Right cardiac atrium (tissue), 5 donors: ENCODE measurements at regions not wholly inside any gene's neighbourhood (a gene's known extent, or its start where the extent isn't known, plus 50 kb on each side); places are given as distances from the start of the nearest gene placed in this dataset.

Experiments used
- ATAC-seq, 2 donors: fragments of 200-7000 bp; cut with Tn5 transposase; one replicate each; pipeline versions ENCODE4 v1.8.0 to v1.9.1; 2020; ENCODE audit warnings: moderate library complexity in 2 of 2, mild to moderate bottlenecking in 1 of 2
- DNase-seq, 3 donors: peaks; one replicate each; pipeline ENCODE4 v3.0.0-alpha.2; 2020
- H3K27ac ChIP-seq: one replicate; pipeline ENCODE4 v1.5.1; 2013; ENCODE audit warnings: mild to moderate bottlenecking, low read length, control low read depth, moderate library complexity
- H3K27me3 ChIP-seq: one replicate; pipeline ENCODE4 v1.6.1; 2013; ENCODE audit not compliant: control insufficient read depth, insufficient read depth
- H3K4me1 ChIP-seq: one replicate; pipeline ENCODE4 v1.6.1; 2013; ENCODE audit warnings: low read length; ENCODE audit not compliant: control insufficient read depth, insufficient read depth
- H3K4me3 ChIP-seq: one replicate; pipeline ENCODE4 v1.5.1; 2013; ENCODE audit warnings: low read length, control low read depth
- H3K9me3 ChIP-seq: one replicate; pipeline ENCODE4 v1.6.1; 2013; ENCODE audit warnings: low read length; ENCODE audit not compliant: control insufficient read depth
- WGBS: extraction: QIAGEN DNeasy Blood & Tissue Kit; methylation state at CpG from one replicate; pipeline ENCODE4 v1.1.7; 2013; 5-methylcytosine and 5-hydroxymethylcytosine counted together
- intact Hi-C, 4 donors: fragments of 100-400 bp; cut with DNase I; formaldehyde crosslinking; loops; one replicate each; pipeline versions ENCODE4 v1.11.0 to v1.14.0; 2022 to 2023
- donor health status: healthy with polysubstance abuse.
- donor health status: DM: no; HTN: yes; CAD: no.
- donor health status: DM: no; HTN: no; CAD: no.
- donor health status: DM: no; HTN: yes; CAD: no; lungs with severe emphysema.
- donor health status: DM: yes; HTN: yes; CAD: no.

- ATAC-seq = no peak
- no peak for DNase-seq
- H3K27ac ChIP-seq = no peak overlapping the region
- H3K27me3 ChIP-seq = no peaks in the 10 kb centered on the region
- no peak overlapping the region for H3K4me3 ChIP-seq
- intact Hi-C loops = no loop called here
- H3K9me3 ChIP-seq = no peaks in the 10 kb centered on the region
- H3K4me1 ChIP-seq = peaks cover 3% of the 10 kb centered on the region
Observed at GRCh38 chr4:24417206-24417605, 167.1 kb downstream of the DHX15 start.

GRCh38 chr4:24416293-24416692 lies 168.1 kb downstream of the DHX15 start:
- Histone ChIP-seq H3K4me3 (no peak overlapping the region), H3K27ac (no peak overlapping the region), H3K4me1 (peaks cover 3% of the 10 kb centered on the region), H3K9me3 (no peaks in the 10 kb centered on the region), H3K27me3 (no peaks in the 10 kb centered on the region)
- no peak for DNase-seq
- intact Hi-C loops = no loop called here
- 62% methylated on average over 5 of the region's 5 CpGs for WGBS
- peak; percentile 30 for ATAC-seq

- H3K4me3 ChIP-seq = no peak overlapping the region
- no peaks in the 10 kb centered on the region for H3K9me3 ChIP-seq
- no peak overlapping the region for H3K27ac ChIP-seq
- DNase-seq (no peak), ATAC-seq (no peak)
- no peaks in the 10 kb centered on the region for H3K4me1 ChIP-seq
- WGBS = 37% methylated on average over 8 of the region's 8 CpGs
- H3K27me3 ChIP-seq = no peaks in the 10 kb centered on the region
- intact Hi-C loops = no loop called here
Observed at GRCh38 chr4:24413311-24413784, 171.0 kb downstream of the DHX15 start.

GRCh38 chr4:24411806-24412205 lies 172.5 kb downstream of the DHX15 start:
- H3K27ac ChIP-seq = no peak overlapping the region
- DNase-seq (no peak), ATAC-seq (no peak)
- no peaks in the 10 kb centered on the region for H3K27me3 ChIP-seq
- H3K9me3 ChIP-seq = no peaks in the 10 kb centered on the region
- WGBS = 79% methylated on average over 2 of the region's 2 CpGs
- intact Hi-C loops = no loop called here
- H3K4me3 ChIP-seq = no peak overlapping the region
- H3K4me1 ChIP-seq = no peaks in the 10 kb centered on the region

- no peak for DNase-seq
- intact Hi-C loops = no loop called here
- H3K9me3 ChIP-seq = no peaks in the 10 kb centered on the region
- ATAC-seq = no peak
- no peak overlapping the region for H3K27ac ChIP-seq
- 91% methylated on average over 2 of the region's 2 CpGs for WGBS
- no peaks in the 10 kb centered on the region for H3K27me3 ChIP-seq
- H3K4me1 ChIP-seq = no peaks in the 10 kb centered on the region
- no peak overlapping the region for H3K4me3 ChIP-seq
Observed at GRCh38 chr4:24411299-24411698, 173.1 kb downstream of the DHX15 start.

GRCh38 chr4:24408640-24409039 lies 175.7 kb downstream of the DHX15 start:
- Histone ChIP-seq H3K4me1 (no peaks in the 10 kb centered on the region), H3K4me3 (no peak overlapping the region), H3K27ac (no peak overlapping the region), H3K9me3 (no peaks in the 10 kb centered on the region), H3K27me3 (no peaks in the 10 kb centered on the region)
- intact Hi-C loops = no loop called here
- 91% methylated on average over 5 of the region's 5 CpGs for WGBS
- ATAC-seq (no peak), DNase-seq (no peak)

GRCh38 chr4:24405926-24406325 lies 178.4 kb downstream of the DHX15 start:
- H3K9me3 ChIP-seq = no peaks in the 10 kb centered on the region
- no peak for ATAC-seq
- no peaks in the 10 kb centered on the region for H3K27me3 ChIP-seq
- H3K4me1 ChIP-seq = no peaks in the 10 kb centered on the region
- intact Hi-C loops = no loop called here
- H3K27ac ChIP-seq = no peak overlapping the region
- 78% methylated on average over 5 of the region's 5 CpGs for WGBS
- no peak for DNase-seq
- H3K4me3 ChIP-seq = no peak overlapping the region

- intact Hi-C loops = no loop called here
- H3K27me3 ChIP-seq = no peaks in the 10 kb centered on the region
- ATAC-seq (no peak), DNase-seq (no peak)
- 84% methylated on average over 5 of the region's 5 CpGs for WGBS
- no peaks in the 10 kb centered on the region for H3K9me3 ChIP-seq
- H3K4me1 ChIP-seq = no peaks in the 10 kb centered on the region
- H3K4me3 ChIP-seq = no peak overlapping the region
- H3K27ac ChIP-seq = no peak overlapping the region
Observed at GRCh38 chr4:24405341-24405740, 179.0 kb downstream of the DHX15 start.

- 63% methylated on average over 3 of the region's 3 CpGs for WGBS
- H3K27ac ChIP-seq = no peak overlapping the region
- no peak overlapping the region for H3K4me3 ChIP-seq
- ATAC-seq (no peak), DNase-seq (no peak)
- no peaks in the 10 kb centered on the region for H3K9me3 ChIP-seq
- intact Hi-C loops = no loop called here
- H3K27me3 ChIP-seq = no peaks in the 10 kb centered on the region
- no peaks in the 10 kb centered on the region for H3K4me1 ChIP-seq
Observed at GRCh38 chr4:24404281-24404680, 180.1 kb downstream of the DHX15 start.

- no peaks in the 10 kb centered on the region for H3K27me3 ChIP-seq
- no peak overlapping the region for H3K27ac ChIP-seq
- H3K4me1 ChIP-seq = no peaks in the 10 kb centered on the region
- intact Hi-C loops = no loop called here
- no peak overlapping the region for H3K4me3 ChIP-seq
- ATAC-seq (no peak), DNase-seq (no peak)
- 92% methylated on average over 5 of the region's 5 CpGs for WGBS
- no peaks in the 10 kb centered on the region for H3K9me3 ChIP-seq
Observed at GRCh38 chr4:24403265-24403664, 181.1 kb downstream of the DHX15 start.

- DNase-seq = no peak
- Histone ChIP-seq H3K27me3 (no peaks in the 10 kb centered on the region), H3K9me3 (no peaks in the 10 kb centered on the region), H3K4me1 (no peaks in the 10 kb centered on the region), H3K4me3 (no peak overlapping the region), H3K27ac (no peak overlapping the region)
- 90% methylated on average over 3 of the region's 3 CpGs for WGBS
- intact Hi-C loops = no loop called here
- no peak for ATAC-seq
Observed at GRCh38 chr4:24400537-24400936, 183.8 kb downstream of the DHX15 start.

- DNase-seq (no peak), ATAC-seq (no peak)
- no peak overlapping the region for H3K4me3 ChIP-seq
- intact Hi-C loops = no loop called here
- WGBS = 67% methylated on average over 4 of the region's 4 CpGs
- H3K9me3 ChIP-seq = no peaks in the 10 kb centered on the region
- H3K27me3 ChIP-seq = no peaks in the 10 kb centered on the region
- no peak overlapping the region for H3K27ac ChIP-seq
- H3K4me1 ChIP-seq = no peaks in the 10 kb centered on the region
Observed at GRCh38 chr4:24396988-24397387, 187.4 kb downstream of the DHX15 start.
